Upper lobe of left lung (tissue), 4 donors: ENCODE measurements at regions not wholly inside any gene's neighbourhood (a gene's known extent, or its start where the extent isn't known, plus 50 kb on each side); places are given as distances from the start of the nearest gene placed in this dataset.

Source experiments
- EP300 ChIP-seq, 4 donors: sonication (generic); formaldehyde crosslinking; IDR thresholded peaks; one replicate each; pipeline ENCODE4 v1.5.1; 2017; ENCODE audit warnings: antibody characterized with exemption in 4 of 4, control low read depth in 2 of 4
- POLR2A ChIP-seq, 4 donors: fragments of 450-650 bp; IDR thresholded peaks; one replicate each; pipeline ENCODE4 v1.5.1; 2016 to 2017; ENCODE audit warnings: antibody characterized with exemption in 4 of 4, mild to moderate bottlenecking in 2 of 4
- TF ChIP-seq, protein P1 (sequence below), 6 experiments: fragments of 450-650 bp in 4 of 6; fragments of 200-600 bp in 2 of 6; sonication (generic) in 2 of 6; IDR thresholded peaks; one replicate each; pipeline ENCODE4 v1.5.1; 2016 to 2019; ENCODE audit warnings: antibody characterized with exemption in 6 of 6

DNA sequence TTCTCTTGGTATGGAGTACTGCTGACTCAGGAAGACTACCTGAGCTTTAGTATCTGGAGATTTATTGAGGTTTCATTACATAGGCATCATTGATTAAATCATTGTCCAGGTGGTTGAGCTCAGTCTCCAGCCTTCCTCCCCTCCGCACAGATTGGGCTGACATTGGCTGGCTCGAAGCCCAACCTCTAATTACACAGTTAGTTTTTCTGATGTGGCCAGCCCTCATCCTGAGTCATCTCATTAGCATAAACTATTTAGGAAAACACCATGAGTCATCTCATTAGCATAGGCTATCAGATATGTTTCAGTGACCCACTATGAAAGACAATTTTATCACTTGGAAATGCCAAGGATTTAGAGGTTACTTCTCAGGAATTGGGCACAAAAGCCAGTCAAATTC, 93.9 kb upstream of the ANKRD50 start:
- TF ChIP-seq, protein P1, sequence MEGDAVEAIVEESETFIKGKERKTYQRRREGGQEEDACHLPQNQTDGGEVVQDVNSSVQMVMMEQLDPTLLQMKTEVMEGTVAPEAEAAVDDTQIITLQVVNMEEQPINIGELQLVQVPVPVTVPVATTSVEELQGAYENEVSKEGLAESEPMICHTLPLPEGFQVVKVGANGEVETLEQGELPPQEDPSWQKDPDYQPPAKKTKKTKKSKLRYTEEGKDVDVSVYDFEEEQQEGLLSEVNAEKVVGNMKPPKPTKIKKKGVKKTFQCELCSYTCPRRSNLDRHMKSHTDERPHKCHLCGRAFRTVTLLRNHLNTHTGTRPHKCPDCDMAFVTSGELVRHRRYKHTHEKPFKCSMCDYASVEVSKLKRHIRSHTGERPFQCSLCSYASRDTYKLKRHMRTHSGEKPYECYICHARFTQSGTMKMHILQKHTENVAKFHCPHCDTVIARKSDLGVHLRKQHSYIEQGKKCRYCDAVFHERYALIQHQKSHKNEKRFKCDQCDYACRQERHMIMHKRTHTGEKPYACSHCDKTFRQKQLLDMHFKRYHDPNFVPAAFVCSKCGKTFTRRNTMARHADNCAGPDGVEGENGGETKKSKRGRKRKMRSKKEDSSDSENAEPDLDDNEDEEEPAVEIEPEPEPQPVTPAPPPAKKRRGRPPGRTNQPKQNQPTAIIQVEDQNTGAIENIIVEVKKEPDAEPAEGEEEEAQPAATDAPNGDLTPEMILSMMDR (IDR thresholded peaks at IDR 0.05): no peak
- no peak for TF ChIP-seq EP300 (IDR thresholded peaks at IDR 0.05)
- no peak for TF ChIP-seq POLR2A (IDR thresholded peaks at IDR 0.05)
